ENCODE measurements at regions not wholly inside any gene's neighbourhood (a gene's known extent, or its start where the extent isn't known, plus 50 kb on each side); places are given as distances from the start of the nearest gene placed in this dataset.
"Not testable (repeated sequence)": the region's sequence is repeated elsewhere in the genome, so short reads cannot be mapped to it uniquely, and the experiment has no call there.

GRCh38 chr6:27719039-27719438 is 193.2 kb downstream of the OR2B2 start:
- TF ChIP-seq CTCF, POLR2A (IDR thresholded peaks at IDR 0.05): not testable (repeated sequence)

All from uterus (tissue), 2 donors.